OCI-LY7 (cell line): ENCODE measurements at regions not wholly inside any gene's neighbourhood (a gene's known extent, or its start where the extent isn't known, plus 50 kb on each side); places are given as distances from the start of the nearest gene placed in this dataset.

Experiments used
- BruUV-seq: library from RNA; stranded (reverse); fragments of 400-500 nt; replicated peaks from 2 replicates; lab custom pipeline; 2021; lab: Mats Ljungman, UMichigan
- CTCF ChIA-PET: fragments of 300-600 bp; sonication (Branson Sonifier 250); formaldehyde crosslinking; loops from one replicate; lab custom pipeline; 2022; ENCODE audit warnings: antibody characterized with exemption; ENCODE audit not compliant: unreplicated experiment; lab: Charles Lee
- POLR2A ChIA-PET: fragments of 300-600 bp; sonication (Branson Sonifier 250); formaldehyde crosslinking; loops from one replicate; lab custom pipeline; 2022; ENCODE audit warnings: antibody characterized with exemption; lab: Charles Lee
- DNase-seq: peaks from one replicate; pipeline ENCODE4 v3.0.0-alpha.2; 2015; ENCODE audit warnings: low spot score
- H2AFZ ChIP-seq: fragments of 200-600 bp; sonication (generic), shearing (Covaris generic); 2 replicates; pipeline ENCODE4 v1.6.1; 2014; ENCODE audit warnings: mild to moderate bottlenecking, antibody characterized with exemption, low read length, moderate library complexity
- H3K27ac ChIP-seq: fragments of 200-600 bp; sonication (generic); 2 replicates; pipeline ENCODE4 v1.5.1; 2014; ENCODE audit warnings: mixed run types, low read depth, mild to moderate bottlenecking, moderate library complexity, low read length, inconsistent platforms; ENCODE audit not compliant: poor library complexity, severe bottlenecking
- H3K36me3 ChIP-seq: fragments of 200-600 bp; sonication (generic); 2 replicates; pipeline ENCODE4 v1.6.1; 2014; ENCODE audit warnings: mild to moderate bottlenecking, antibody characterized with exemption, low read length, moderate library complexity, mixed read lengths; ENCODE audit not compliant: insufficient read depth
- H3K4me1 ChIP-seq: fragments of 200-600 bp; sonication (generic); 2 replicates; pipeline ENCODE4 v1.5.1; 2014; ENCODE audit warnings: mild to moderate bottlenecking, low read length; ENCODE audit not compliant: insufficient read depth, poor library complexity, severe bottlenecking
- H3K4me2 ChIP-seq: fragments of 200-600 bp; sonication (generic); 2 replicates; pipeline ENCODE4 v1.6.1; 2014; ENCODE audit warnings: mild to moderate bottlenecking, low read length
- H3K4me3 ChIP-seq: fragments of 200-600 bp; sonication (generic); 2 replicates; pipeline ENCODE4 v1.5.1; 2014; ENCODE audit warnings: mild to moderate bottlenecking, low read depth, low read length; ENCODE audit not compliant: poor library complexity, severe bottlenecking
- H3K79me2 ChIP-seq: fragments of 200-600 bp; sonication (generic); 2 replicates; pipeline ENCODE4 v1.6.1; 2016; ENCODE audit warnings: low read depth, mild to moderate bottlenecking, low read length, moderate library complexity, mixed read lengths; ENCODE audit not compliant: insufficient read depth
- H3K9me2 ChIP-seq: fragments of 200-600 bp; sonication (generic); 2 replicates; pipeline ENCODE4 v1.6.1; 2016; ENCODE audit warnings: mild to moderate bottlenecking, low read length, mixed read lengths; ENCODE audit not compliant: insufficient read depth
- H3K9me3 ChIP-seq: fragments of 200-600 bp; sonication (generic); 2 replicates; pipeline ENCODE4 v1.6.1; 2014; ENCODE audit warnings: mild to moderate bottlenecking, mixed run types, low read length, mixed read lengths
- H4K20me1 ChIP-seq: fragments of 200-600 bp; sonication (generic); 2 replicates; pipeline ENCODE4 v1.6.1; 2014; ENCODE audit warnings: mild to moderate bottlenecking, antibody characterized with exemption, low read length, moderate library complexity, mixed read lengths; ENCODE audit not compliant: insufficient read depth
- CTCF ChIP-seq: fragments of 200-600 bp; sonication (generic); conservative IDR thresholded peaks from 2 replicates; pipeline ENCODE4 v1.5.1; 2014; ENCODE audit warnings: mild to moderate bottlenecking, antibody characterized with exemption, low read length, moderate library complexity, mixed read lengths
- EZH2phosphoT487 ChIP-seq: fragments of 200-600 bp; sonication (generic); IDR thresholded peaks from 2 replicates; pipeline ENCODE4 v1.6.1; 2018; ENCODE audit warnings: low read depth, borderline replicate concordance, mild to moderate bottlenecking, mixed run types, antibody characterized with exemption, low read length, moderate library complexity, mixed read lengths
- intact Hi-C: fragments of 100-400 bp; cut with micrococcal nuclease; formaldehyde crosslinking; loops from one replicate; pipeline ENCODE4 v1.10.0; 2022; ENCODE audit not compliant: unreplicated experiment

- Histone ChIP-seq H3K36me3 (no peaks in the 10 kb centered on the region), H3K9me3 (no peaks in the 10 kb centered on the region), H3K27ac (no peak overlapping the region), H2AFZ (no peak overlapping the region), H4K20me1 (no peaks in the 10 kb centered on the region), H3K9me2 (no peaks in the 10 kb centered on the region), H3K4me2 (no peak overlapping the region), H3K79me2 (no peaks in the 10 kb centered on the region), H3K4me1 (no peaks in the 10 kb centered on the region), H3K4me3 (no peak overlapping the region)
- DNase-seq: no peak
- ChIA-PET CTCF (no interaction called here), POLR2A (no interaction called here)
- no TSS peak for BruUV-seq
- TF ChIP-seq CTCF (no peak), EZH2phosphoT487 (no peak)
- intact Hi-C loops: no loop called here
Observed at GRCh38 chr5:51657340-51658240, 274.3 kb downstream of the ISL1 start.

GRCh38 chr5:51661646-51662265 lies 278.5 kb downstream of the ISL1 start:
- Histone ChIP-seq H2AFZ (no peak overlapping the region), H4K20me1 (no peaks in the 10 kb centered on the region), H3K27ac (no peak overlapping the region), H3K4me3 (no peak overlapping the region), H3K9me3 (no peaks in the 10 kb centered on the region), H3K79me2 (no peaks in the 10 kb centered on the region), H3K9me2 (no peaks in the 10 kb centered on the region), H3K4me1 (no peaks in the 10 kb centered on the region), H3K36me3 (no peaks in the 10 kb centered on the region), H3K4me2 (no peak overlapping the region)
- no TSS peak for BruUV-seq
- intact Hi-C loops: no loop called here
- DNase-seq: no peak
- TF ChIP-seq EZH2phosphoT487 (no peak), CTCF (no peak)
- POLR2A ChIA-PET: no interaction called here
- CTCF ChIA-PET: no interaction called here
